Natural killer cell (primary cell): ENCODE measurements at regions not wholly inside any gene's neighbourhood (a gene's known extent, or its start where the extent isn't known, plus 50 kb on each side); places are given as distances from the start of the nearest gene placed in this dataset.
A peak's percentile ranks its signal among the peaks of the same experiment; 100 is the strongest.
"Not testable (repeated sequence)": the region's sequence is repeated elsewhere in the genome, so short reads cannot be mapped to it uniquely, and the experiment has no call there.

Experiments
- ATAC-seq, 3 donors: fragments of 150-1000 bp in 2 of 3; fragments of 200-7000 bp in 1 of 3; cut with Tn5 transposase; 1 replicate in 1 of 3; 2 replicates in 2 of 3; pipeline ENCODE4 v1.10.0; 2021; ENCODE audit warnings: mild to moderate bottlenecking in 2 of 3, moderate library complexity in 2 of 3
- DNase-seq, 2 donors: peaks; one replicate each; pipeline versions ENCODE4 v3.0.0 to v3.0.0-alpha.2; 2013 to 2021; ENCODE audit warnings: mixed read lengths in 1 of 2
- H3K27ac ChIP-seq: one replicate; pipeline ENCODE4 v1.5.1; 2013; ENCODE audit warnings: mild to moderate bottlenecking, low read length
- H3K27me3 ChIP-seq: one replicate; pipeline ENCODE4 v1.6.1; 2013; ENCODE audit warnings: low read length; ENCODE audit not compliant: control insufficient read depth, insufficient read depth
- H3K36me3 ChIP-seq: one replicate; pipeline ENCODE4 v1.6.1; 2013; ENCODE audit warnings: low read length; ENCODE audit not compliant: control insufficient read depth, insufficient read depth
- H3K4me1 ChIP-seq: one replicate; pipeline ENCODE4 v1.6.1; 2013; ENCODE audit warnings: low read length; ENCODE audit not compliant: control insufficient read depth, insufficient read depth
- H3K4me3 ChIP-seq: one replicate; pipeline ENCODE4 v1.5.1; 2013; ENCODE audit warnings: low read length
- H3K9me3 ChIP-seq: one replicate; pipeline ENCODE4 v1.6.1; 2013; ENCODE audit warnings: low read length; ENCODE audit not compliant: control insufficient read depth, insufficient read depth
- H3K27ac Mint-ChIP-seq, 2 donors: one replicate each; pipeline ENCODE4 v1.8.0; 2022; ENCODE audit warnings: mild to moderate bottlenecking in 2 of 2, mixed read lengths in 2 of 2, moderate library complexity in 1 of 2
- H3K27me3 Mint-ChIP-seq, 2 donors: one replicate each; pipeline ENCODE4 v1.8.0; 2022; ENCODE audit warnings: low read depth in 2 of 2, mixed read lengths in 2 of 2
- H3K36me3 Mint-ChIP-seq: one replicate; pipeline ENCODE4 v1.8.0; 2022; ENCODE audit warnings: mixed read lengths
- H3K4me1 Mint-ChIP-seq, 2 donors: one replicate each; pipeline ENCODE4 v1.8.0; 2022; ENCODE audit warnings: mixed read lengths in 2 of 2
- H3K4me3 Mint-ChIP-seq: one replicate; pipeline ENCODE4 v1.8.0; 2022; ENCODE audit warnings: mild to moderate bottlenecking, moderate library complexity, mixed read lengths
- H3K9me3 Mint-ChIP-seq, 2 donors: one replicate each; pipeline ENCODE4 v1.8.0; 2022; ENCODE audit warnings: mixed read lengths in 2 of 2
- WGBS: methylation state at CpG from one replicate; pipeline ENCODE4 v1.1.7; 2013; ENCODE audit warnings: missing lambda C conversion rate; ENCODE audit not compliant: insufficient coverage; 5-methylcytosine and 5-hydroxymethylcytosine counted together
- intact Hi-C: fragments of 100-400 bp; cut with micrococcal nuclease; formaldehyde crosslinking; loops from one replicate; pipeline ENCODE4 v1.14.2; 2022
- TF ChIP-seq, protein P1 (sequence below): fragments of 200-600 bp; IDR thresholded peaks from one replicate; pipeline ENCODE4 v1.8.0; 2022; ENCODE audit warnings: antibody characterized with exemption

DNA sequence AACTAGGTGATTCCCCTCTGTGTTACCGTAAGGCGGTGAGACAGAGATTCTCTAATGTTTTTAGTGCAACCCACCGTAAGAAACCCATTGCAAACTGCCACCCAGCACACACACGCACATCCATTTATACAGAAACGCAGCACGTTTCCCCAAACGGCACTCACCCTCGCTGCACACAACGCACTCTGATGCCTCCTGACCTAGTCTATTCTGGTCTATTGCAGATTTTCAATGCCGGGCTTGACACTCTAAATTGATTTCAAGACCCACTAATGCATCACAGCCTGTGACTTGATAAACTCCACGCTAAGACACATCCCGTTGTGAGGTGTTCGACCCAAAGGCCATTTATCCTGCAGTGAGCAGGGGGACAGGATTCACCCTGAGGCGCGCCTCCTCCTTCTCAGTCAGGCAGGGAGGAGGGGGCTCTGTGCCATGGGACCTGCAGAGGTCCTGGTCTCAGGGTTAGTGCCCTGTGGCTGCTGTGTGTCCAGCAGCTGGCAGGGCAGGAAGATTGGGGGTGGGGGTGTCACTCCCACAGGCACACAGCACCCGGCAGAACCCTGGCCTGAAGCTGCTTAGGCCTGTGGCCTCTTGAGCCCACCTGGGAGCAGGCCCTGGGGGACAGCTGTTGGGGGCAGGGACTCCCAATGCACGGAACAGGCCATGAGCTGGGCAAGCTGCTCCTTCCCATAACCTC is 335.6 kb downstream of the PREX1 start:
- Mint-ChIP-seq H3K27ac (no peak overlapping the region), H3K4me3 (no peak overlapping the region), H3K27me3 (peaks cover 0 to 3% of the 10 kb centered on the region in 2 donors), H3K4me1 (no peaks in the 10 kb centered on the region), H3K9me3 (no peaks in the 10 kb centered on the region), H3K36me3 (no peaks in the 10 kb centered on the region)
- no peaks in the 10 kb centered on the region for H3K36me3 ChIP-seq
- H3K27ac ChIP-seq = no peak overlapping the region
- intact Hi-C loops = no loop called here
- H3K4me1 ChIP-seq = no peaks in the 10 kb centered on the region
- H3K9me3 ChIP-seq = no peaks in the 10 kb centered on the region
- ATAC-seq (no peak), DNase-seq (no peak)
- H3K4me3 ChIP-seq = no peak overlapping the region
- TF ChIP-seq, protein P1, sequence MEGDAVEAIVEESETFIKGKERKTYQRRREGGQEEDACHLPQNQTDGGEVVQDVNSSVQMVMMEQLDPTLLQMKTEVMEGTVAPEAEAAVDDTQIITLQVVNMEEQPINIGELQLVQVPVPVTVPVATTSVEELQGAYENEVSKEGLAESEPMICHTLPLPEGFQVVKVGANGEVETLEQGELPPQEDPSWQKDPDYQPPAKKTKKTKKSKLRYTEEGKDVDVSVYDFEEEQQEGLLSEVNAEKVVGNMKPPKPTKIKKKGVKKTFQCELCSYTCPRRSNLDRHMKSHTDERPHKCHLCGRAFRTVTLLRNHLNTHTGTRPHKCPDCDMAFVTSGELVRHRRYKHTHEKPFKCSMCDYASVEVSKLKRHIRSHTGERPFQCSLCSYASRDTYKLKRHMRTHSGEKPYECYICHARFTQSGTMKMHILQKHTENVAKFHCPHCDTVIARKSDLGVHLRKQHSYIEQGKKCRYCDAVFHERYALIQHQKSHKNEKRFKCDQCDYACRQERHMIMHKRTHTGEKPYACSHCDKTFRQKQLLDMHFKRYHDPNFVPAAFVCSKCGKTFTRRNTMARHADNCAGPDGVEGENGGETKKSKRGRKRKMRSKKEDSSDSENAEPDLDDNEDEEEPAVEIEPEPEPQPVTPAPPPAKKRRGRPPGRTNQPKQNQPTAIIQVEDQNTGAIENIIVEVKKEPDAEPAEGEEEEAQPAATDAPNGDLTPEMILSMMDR = no peak
- 86% methylated on average over 17 of the region's 17 CpGs for WGBS
- H3K27me3 ChIP-seq = no peaks in the 10 kb centered on the region

DNA sequence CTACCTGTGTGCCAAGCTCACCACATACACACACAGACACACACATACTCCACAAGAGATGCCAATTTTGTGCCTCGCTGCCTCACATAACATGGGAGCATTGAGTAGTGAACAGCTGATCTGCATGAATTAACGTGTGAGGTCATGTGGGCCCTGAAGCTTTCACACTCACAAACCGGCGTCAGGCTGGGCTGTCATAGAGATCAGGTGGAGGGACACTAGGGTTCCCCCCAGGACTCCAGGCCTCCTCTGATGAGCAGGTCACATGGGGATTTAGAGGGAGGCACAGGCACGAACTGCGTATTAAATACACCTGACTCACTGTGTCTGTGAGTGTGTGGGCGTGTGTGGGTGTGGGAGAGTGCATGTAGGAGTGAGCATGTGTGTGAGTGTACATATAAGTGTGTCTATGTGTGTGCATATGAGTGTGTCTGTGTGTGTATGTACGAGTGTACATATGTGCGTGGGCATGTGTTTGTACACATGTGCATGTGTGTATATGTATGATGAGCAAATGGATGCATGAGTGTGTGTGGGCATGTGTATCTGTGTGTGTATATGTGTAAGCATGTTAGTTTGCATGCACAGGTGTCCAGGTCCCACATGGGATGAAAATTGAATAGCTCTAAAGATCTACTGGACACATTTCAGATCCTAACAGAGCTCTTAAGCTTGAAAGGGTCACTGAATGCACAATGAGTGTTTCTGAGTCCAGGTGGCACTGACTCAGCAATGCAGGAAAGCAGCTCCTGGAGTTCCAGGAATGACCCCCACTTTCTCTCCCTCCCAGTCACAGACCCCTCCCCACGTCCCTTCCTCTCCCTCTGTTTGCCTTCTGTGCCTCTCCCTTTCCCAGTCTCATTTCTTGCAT is 336.6 kb downstream of the PREX1 start:
- no peak overlapping the region for H3K4me3 Mint-ChIP-seq

GRCh38 chr20:48490341-48490740 is 337.5 kb downstream of the PREX1 start:
- 64% methylated on average over 6 of the region's 7 CpGs for WGBS
- H3K36me3 Mint-ChIP-seq, H3K9me3 Mint-ChIP-seq, H3K4me1 ChIP-seq, H3K4me3 ChIP-seq, H3K36me3 ChIP-seq, H3K27me3 ChIP-seq, H3K4me1 Mint-ChIP-seq, H3K27ac Mint-ChIP-seq, H3K27ac ChIP-seq, ATAC-seq, intact Hi-C loops, H3K4me3 Mint-ChIP-seq, H3K9me3 ChIP-seq: not testable (repeated sequence)
- peaks cover 8 to 12% of the 10 kb centered on the region in 2 donors for H3K27me3 Mint-ChIP-seq
- DNase-seq = peak in 1 of 2 donors; percentile 9

More for the DNA sequence above, 336.6 kb downstream of the PREX1 start:
- WGBS = 83% methylated on average over 10 of the region's 10 CpGs
- H3K27me3 ChIP-seq = no peaks in the 10 kb centered on the region
- Mint-ChIP-seq H3K36me3 (no peaks in the 10 kb centered on the region), H3K9me3 (no peaks in the 10 kb centered on the region), H3K27me3 (peaks cover 5 to 8% of the 10 kb centered on the region in 2 donors), H3K4me1 (no peaks in the 10 kb centered on the region), H3K27ac (no peak overlapping the region)
- intact Hi-C loops = no loop called here
- no peak overlapping the region for H3K4me3 ChIP-seq
- ATAC-seq (peak in 1 of 3 donors; percentile 28), DNase-seq (no peak)
- H3K4me1 ChIP-seq = no peaks in the 10 kb centered on the region
- H3K36me3 ChIP-seq = no peaks in the 10 kb centered on the region
- TF ChIP-seq, protein P1 = no peak
- no peak overlapping the region for H3K27ac ChIP-seq
- H3K9me3 ChIP-seq = no peaks in the 10 kb centered on the region

DNA sequence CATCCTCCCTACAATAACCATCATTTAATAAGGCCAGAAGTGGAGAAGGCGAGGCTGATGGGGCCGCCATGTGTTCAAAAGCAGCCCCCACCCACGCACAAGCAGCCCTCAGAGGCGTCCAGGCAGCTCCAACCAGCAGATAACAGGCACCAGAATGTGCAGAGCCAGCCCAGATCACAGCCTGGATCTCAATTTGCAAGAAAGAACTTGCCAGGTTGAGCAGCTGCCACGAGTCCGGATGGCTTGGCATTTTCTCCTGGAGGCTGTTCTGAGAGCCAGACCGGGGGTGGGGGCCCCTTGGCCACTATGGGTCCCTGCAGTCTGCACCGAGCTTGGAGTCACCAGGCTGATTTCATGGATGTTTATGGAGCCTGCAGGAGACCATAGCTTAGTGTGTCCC is 338.1 kb downstream of the PREX1 start:
- DNase-seq (no peak), ATAC-seq (no peak)
- H3K27ac ChIP-seq = no peak overlapping the region
- H3K36me3 ChIP-seq = no peaks in the 10 kb centered on the region
- Mint-ChIP-seq H3K27ac (no peak overlapping the region), H3K4me1 (no peaks in the 10 kb centered on the region), H3K36me3 (no peaks in the 10 kb centered on the region), H3K27me3 (peaks cover 12 to 13% of the 10 kb centered on the region in 2 donors), H3K4me3 (no peak overlapping the region), H3K9me3 (no peaks in the 10 kb centered on the region)
- no peak overlapping the region for H3K4me3 ChIP-seq
- intact Hi-C loops = no loop called here
- 76% methylated on average over 8 of the region's 8 CpGs for WGBS
- TF ChIP-seq, protein P1 = no peak
- no peaks in the 10 kb centered on the region for H3K9me3 ChIP-seq
- no peaks in the 10 kb centered on the region for H3K4me1 ChIP-seq
- H3K27me3 ChIP-seq = no peaks in the 10 kb centered on the region
